ENCODE measurements at regions not wholly inside any gene's neighbourhood (a gene's known extent, or its start where the extent isn't known, plus 50 kb on each side); places are given as distances from the start of the nearest gene placed in this dataset.

DNA sequence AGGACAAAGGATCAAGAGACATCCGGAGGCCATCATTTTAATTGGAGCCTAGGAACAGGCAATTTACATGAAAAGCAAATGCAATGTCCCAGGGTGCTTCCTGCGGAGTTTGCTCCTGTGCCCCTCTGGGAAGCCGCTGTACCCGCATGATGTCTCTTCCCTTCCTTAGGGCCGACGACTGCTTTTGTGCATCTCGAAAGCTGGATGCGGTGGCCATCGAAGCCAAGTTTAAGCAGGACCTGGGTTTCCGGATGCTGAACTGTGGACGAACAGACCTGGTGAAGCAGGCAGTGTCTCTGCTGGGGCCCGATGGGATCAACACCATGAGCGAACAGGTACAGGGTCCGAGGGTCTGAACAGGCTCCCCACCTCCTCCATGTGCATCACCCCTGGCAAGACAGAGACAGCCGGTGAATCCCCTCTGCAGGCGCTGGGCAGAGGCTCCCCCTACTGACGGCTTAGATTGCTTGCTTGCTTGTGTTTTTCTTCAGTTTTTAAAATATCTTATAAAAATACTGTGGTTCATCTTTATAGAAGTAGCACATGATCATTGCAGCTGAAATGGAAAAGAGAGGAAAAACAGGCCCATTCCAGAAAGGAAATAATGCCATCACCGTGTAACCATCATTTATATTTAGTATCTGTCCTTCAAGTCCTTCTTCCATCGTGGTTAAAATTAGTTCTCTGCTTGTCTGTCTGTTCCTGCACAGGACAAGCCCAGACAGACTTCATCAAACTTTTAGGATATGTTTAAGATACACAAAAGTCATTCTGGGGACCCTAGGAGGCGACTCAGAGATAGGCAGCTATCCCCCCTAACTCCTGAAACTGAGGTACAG is 75.4 kb upstream of the PWP1 start:
- H2AFZ ChIP-seq, result peak overlapping the region; percentile 89; the same call in 1 of the 2 replicates
- H3K4me3 ChIP-seq, result peak overlapping the region; percentile 34; the same call in 1 of the 2 replicates
- no peaks in the 10 kb centered on the region for H3K79me2 ChIP-seq (replicated peaks; ENCODE audit: insufficient read depth)
- H3K27ac Mint-ChIP-seq, result peak overlapping the region; percentile 78; the same call in 1 of the 2 replicates
- H3K27ac ChIP-seq (ENCODE audit: low read depth), result no peak overlapping the region; the same call in 1 of the 2 replicates
- no peaks in the 10 kb centered on the region for H3F3A ChIP-seq (replicated peaks; ENCODE audit: low read depth)
- ATAC-seq (peak; percentile 84), DNase-seq (ENCODE audit: low spot score) (peak; percentile 83)
- no peaks in the 10 kb centered on the region for H3K9me3 Mint-ChIP-seq
- TF ChIP-seq EZH2phosphoT487 (IDR thresholded peaks at IDR 0.05; ENCODE audit: unreplicated experiment), result no peak
- TF ChIP-seq, protein P1, sequence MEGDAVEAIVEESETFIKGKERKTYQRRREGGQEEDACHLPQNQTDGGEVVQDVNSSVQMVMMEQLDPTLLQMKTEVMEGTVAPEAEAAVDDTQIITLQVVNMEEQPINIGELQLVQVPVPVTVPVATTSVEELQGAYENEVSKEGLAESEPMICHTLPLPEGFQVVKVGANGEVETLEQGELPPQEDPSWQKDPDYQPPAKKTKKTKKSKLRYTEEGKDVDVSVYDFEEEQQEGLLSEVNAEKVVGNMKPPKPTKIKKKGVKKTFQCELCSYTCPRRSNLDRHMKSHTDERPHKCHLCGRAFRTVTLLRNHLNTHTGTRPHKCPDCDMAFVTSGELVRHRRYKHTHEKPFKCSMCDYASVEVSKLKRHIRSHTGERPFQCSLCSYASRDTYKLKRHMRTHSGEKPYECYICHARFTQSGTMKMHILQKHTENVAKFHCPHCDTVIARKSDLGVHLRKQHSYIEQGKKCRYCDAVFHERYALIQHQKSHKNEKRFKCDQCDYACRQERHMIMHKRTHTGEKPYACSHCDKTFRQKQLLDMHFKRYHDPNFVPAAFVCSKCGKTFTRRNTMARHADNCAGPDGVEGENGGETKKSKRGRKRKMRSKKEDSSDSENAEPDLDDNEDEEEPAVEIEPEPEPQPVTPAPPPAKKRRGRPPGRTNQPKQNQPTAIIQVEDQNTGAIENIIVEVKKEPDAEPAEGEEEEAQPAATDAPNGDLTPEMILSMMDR (conservative IDR thresholded peaks at IDR 0.05; ENCODE audit: low read depth in 2 of 2), result peak; percentile 83 to 91
- H3K27me3 ChIP-seq (ENCODE audit: insufficient read depth), result no peaks in the 10 kb centered on the region
- peaks cover 24% of the 10 kb centered on the region for H3K4me1 ChIP-seq (ENCODE audit: insufficient read depth)
- no peaks in the 10 kb centered on the region for H3K36me3 ChIP-seq (ENCODE audit: insufficient read depth)
- peak overlapping the region; percentile 61 for H3K4me3 Mint-ChIP-seq
- H3K9me2 ChIP-seq (ENCODE audit: insufficient read depth), result no peaks in the 10 kb centered on the region
- H4K20me1 ChIP-seq (replicated peaks; ENCODE audit: insufficient read depth), result no peaks in the 10 kb centered on the region
- H3K36me3 Mint-ChIP-seq (ENCODE audit: low read depth), result no peaks in the 10 kb centered on the region
- H3K27me3 Mint-ChIP-seq (ENCODE audit: insufficient read depth, low read depth, poor library complexity), result peaks cover 4% of the 10 kb centered on the region
- peak overlapping the region; percentile 61 for H3K4me2 ChIP-seq
- peaks cover 33% of the 10 kb centered on the region for H3K4me1 Mint-ChIP-seq

DNA sequence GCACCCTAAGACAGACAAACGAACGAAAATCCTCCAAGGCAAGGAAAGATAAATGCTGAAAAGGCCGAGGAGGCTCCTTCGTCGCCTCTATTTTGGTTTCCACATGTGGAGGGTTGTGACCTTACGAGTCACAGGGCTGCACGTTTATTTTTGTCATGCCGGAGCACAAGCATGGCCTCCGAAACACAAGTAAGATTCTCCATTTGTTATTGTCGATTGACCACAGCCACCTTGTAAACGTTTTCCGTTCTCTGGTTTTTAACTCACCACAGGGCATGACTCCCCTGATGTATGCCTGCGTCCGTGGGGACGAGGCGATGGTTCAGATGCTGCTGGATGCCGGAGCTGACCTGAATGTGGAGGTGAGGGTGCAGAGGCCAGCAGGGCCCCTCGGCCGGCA is 73.1 kb upstream of the PWP1 start:
- no peaks in the 10 kb centered on the region for H4K20me1 ChIP-seq (replicated peaks; ENCODE audit: insufficient read depth)
- Mint-ChIP-seq H3K27me3 (ENCODE audit: insufficient read depth, low read depth, poor library complexity) (peaks cover 6% of the 10 kb centered on the region), H3K9me3 (no peaks in the 10 kb centered on the region), H3K4me3 (no peak overlapping the region), H3K36me3 (ENCODE audit: low read depth) (no peaks in the 10 kb centered on the region; the same call in 2 of the 3 replicates), H3K4me1 (peaks cover 28% of the 10 kb centered on the region), H3K27ac (no peak overlapping the region)
- no peaks in the 10 kb centered on the region for H3F3A ChIP-seq (replicated peaks; ENCODE audit: low read depth)
- H3K9me2 ChIP-seq (ENCODE audit: insufficient read depth), result no peaks in the 10 kb centered on the region
- DNase-seq (ENCODE audit: low spot score) (no peak), ATAC-seq (no peak)
- no peak overlapping the region for H3K4me3 ChIP-seq
- no peak overlapping the region for H3K27ac ChIP-seq (ENCODE audit: low read depth)
- H3K79me2 ChIP-seq (replicated peaks; ENCODE audit: insufficient read depth), result no peaks in the 10 kb centered on the region
- H3K27me3 ChIP-seq (ENCODE audit: insufficient read depth), result no peaks in the 10 kb centered on the region
- no peak overlapping the region for H3K4me2 ChIP-seq
- no peaks in the 10 kb centered on the region for H3K36me3 ChIP-seq (ENCODE audit: insufficient read depth)
- peaks cover 19% of the 10 kb centered on the region for H3K4me1 ChIP-seq (ENCODE audit: insufficient read depth)
- no peak overlapping the region for H2AFZ ChIP-seq
- TF ChIP-seq EZH2 (IDR thresholded peaks at IDR 0.05; ENCODE audit: low read depth, unreplicated experiment), result no peak
- no peak for TF ChIP-seq ZNF114 (CRISPR knock-in tag; IDR thresholded peaks at IDR 0.05)
- TF ChIP-seq POLR2AphosphoS5 (IDR thresholded peaks at IDR 0.05; ENCODE audit: low read depth), result no peak
- no peak for TF ChIP-seq EZH2phosphoT487 (IDR thresholded peaks at IDR 0.05; ENCODE audit: unreplicated experiment)
- TF ChIP-seq, protein P2, sequence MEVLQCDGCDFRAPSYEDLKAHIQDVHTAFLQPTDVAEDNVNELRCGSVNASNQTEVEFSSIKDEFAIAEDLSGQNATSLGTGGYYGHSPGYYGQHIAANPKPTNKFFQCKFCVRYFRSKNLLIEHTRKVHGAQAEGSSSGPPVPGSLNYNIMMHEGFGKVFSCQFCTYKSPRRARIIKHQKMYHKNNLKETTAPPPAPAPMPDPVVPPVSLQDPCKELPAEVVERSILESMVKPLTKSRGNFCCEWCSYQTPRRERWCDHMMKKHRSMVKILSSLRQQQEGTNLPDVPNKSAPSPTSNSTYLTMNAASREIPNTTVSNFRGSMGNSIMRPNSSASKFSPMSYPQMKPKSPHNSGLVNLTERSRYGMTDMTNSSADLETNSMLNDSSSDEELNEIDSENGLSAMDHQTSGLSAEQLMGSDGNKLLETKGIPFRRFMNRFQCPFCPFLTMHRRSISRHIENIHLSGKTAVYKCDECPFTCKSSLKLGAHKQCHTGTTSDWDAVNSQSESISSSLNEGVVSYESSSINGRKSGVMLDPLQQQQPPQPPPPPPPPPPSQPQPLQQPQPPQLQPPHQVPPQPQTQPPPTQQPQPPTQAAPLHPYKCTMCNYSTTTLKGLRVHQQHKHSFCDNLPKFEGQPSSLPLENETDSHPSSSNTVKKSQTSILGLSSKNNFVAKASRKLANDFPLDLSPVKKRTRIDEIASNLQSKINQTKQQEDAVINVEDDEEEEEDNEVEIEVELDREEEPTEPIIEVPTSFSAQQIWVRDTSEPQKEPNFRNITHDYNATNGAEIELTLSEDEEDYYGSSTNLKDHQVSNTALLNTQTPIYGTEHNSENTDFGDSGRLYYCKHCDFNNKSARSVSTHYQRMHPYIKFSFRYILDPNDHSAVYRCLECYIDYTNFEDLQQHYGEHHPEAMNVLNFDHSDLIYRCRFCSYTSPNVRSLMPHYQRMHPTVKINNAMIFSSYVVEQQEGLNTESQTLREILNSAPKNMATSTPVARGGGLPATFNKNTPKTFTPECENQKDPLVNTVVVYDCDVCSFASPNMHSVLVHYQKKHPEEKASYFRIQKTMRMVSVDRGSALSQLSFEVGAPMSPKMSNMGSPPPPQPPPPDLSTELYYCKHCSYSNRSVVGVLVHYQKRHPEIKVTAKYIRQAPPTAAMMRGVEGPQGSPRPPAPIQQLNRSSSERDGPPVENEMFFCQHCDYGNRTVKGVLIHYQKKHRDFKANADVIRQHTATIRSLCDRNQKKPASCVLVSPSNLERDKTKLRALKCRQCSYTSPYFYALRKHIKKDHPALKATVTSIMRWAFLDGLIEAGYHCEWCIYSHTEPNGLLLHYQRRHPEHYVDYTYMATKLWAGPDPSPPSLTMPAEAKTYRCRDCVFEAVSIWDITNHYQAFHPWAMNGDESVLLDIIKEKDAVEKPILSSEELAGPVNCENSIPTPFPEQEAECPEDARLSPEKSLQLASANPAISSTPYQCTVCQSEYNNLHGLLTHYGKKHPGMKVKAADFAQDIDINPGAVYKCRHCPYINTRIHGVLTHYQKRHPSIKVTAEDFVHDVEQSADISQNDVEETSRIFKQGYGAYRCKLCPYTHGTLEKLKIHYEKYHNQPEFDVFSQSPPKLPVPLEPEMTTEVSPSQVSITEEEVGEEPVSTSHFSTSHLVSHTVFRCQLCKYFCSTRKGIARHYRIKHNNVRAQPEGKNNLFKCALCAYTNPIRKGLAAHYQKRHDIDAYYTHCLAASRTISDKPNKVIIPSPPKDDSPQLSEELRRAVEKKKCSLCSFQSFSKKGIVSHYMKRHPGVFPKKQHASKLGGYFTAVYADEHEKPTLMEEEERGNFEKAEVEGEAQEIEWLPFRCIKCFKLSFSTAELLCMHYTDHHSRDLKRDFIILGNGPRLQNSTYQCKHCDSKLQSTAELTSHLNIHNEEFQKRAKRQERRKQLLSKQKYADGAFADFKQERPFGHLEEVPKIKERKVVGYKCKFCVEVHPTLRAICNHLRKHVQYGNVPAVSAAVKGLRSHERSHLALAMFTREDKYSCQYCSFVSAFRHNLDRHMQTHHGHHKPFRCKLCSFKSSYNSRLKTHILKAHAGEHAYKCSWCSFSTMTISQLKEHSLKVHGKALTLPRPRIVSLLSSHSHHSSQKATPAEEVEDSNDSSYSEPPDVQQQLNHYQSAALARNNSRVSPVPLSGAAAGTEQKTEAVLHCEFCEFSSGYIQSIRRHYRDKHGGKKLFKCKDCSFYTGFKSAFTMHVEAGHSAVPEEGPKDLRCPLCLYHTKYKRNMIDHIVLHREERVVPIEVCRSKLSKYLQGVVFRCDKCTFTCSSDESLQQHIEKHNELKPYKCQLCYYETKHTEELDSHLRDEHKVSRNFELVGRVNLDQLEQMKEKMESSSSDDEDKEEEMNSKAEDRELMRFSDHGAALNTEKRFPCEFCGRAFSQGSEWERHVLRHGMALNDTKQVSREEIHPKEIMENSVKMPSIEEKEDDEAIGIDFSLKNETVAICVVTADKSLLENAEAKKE (CRISPR knock-in tag; IDR thresholded peaks at IDR 0.05), result no peak
- TF ChIP-seq, protein P3, sequence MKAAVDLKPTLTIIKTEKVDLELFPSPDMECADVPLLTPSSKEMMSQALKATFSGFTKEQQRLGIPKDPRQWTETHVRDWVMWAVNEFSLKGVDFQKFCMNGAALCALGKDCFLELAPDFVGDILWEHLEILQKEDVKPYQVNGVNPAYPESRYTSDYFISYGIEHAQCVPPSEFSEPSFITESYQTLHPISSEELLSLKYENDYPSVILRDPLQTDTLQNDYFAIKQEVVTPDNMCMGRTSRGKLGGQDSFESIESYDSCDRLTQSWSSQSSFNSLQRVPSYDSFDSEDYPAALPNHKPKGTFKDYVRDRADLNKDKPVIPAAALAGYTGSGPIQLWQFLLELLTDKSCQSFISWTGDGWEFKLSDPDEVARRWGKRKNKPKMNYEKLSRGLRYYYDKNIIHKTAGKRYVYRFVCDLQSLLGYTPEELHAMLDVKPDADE (IDR thresholded peaks at IDR 0.05), result no peak

Measured in GM23338 (cell line).